DMS114 treated with DMSO at 0.1 percent for 48 hours (cell line): ENCODE measurements at regions not wholly inside any gene's neighbourhood (a gene's known extent, or its start where the extent isn't known, plus 50 kb on each side); places are given as distances from the start of the nearest gene placed in this dataset.

Experiments used
- DNase-seq: peaks from one replicate; lab custom pipeline; 2025; ENCODE audit not compliant: unreplicated experiment; lab: John Stamatoyannopoulos, UW

GRCh38 chr6:137751768-137752560, 115.1 kb upstream of the TNFAIP3 start:
- no peak for DNase-seq

- DNase-seq: no peak
Observed at GRCh38 chr6:137754366-137754765, 112.7 kb upstream of the TNFAIP3 start.

- DNase-seq: no peak
Observed at GRCh38 chr6:137754866-137755265, 112.2 kb upstream of the TNFAIP3 start.

DNA sequence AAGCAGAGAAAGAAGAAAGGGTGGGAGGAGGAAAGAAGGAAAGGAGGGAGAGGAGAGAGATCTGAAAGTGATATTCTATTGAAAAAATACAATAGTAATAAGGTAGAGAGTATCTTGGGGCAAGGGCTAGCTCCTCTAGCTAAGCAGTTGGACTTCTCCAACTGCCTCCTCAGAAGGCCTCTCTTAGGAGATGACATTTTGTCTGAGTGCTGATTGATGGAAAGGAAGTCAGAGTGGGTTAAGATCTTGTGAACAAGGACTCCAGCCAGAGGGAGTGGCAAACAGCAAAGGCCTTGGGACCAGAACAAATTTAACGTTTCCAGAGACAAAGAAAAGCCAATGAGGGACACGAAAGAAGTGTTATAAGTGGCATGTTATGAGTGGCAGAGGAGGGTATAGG, 111.8 kb upstream of the TNFAIP3 start:
- DNase-seq: no peak

DNA sequence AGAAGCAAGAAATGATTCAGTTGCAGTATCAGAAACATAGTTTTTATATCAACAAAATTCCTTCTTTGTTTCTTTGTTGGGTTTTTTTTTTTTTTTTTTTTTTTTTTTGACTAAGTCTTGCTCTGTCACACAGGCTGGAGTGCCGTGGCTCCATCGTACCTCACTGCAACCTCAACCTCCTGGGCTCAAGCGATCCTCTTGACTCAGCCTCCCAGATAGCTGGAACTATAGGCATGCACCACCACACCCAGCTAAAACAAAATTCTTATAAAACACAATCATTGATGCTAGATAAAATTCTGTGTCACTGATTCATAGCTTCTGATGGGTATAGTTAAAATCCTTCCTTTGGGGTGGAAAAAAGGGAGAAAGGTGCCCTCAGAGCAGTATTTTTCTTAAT, 110.3 kb upstream of the TNFAIP3 start:
- DNase-seq: no peak

GRCh38 chr6:137758661-137759060, 108.4 kb upstream of the TNFAIP3 start:
- no peak for DNase-seq

DNA sequence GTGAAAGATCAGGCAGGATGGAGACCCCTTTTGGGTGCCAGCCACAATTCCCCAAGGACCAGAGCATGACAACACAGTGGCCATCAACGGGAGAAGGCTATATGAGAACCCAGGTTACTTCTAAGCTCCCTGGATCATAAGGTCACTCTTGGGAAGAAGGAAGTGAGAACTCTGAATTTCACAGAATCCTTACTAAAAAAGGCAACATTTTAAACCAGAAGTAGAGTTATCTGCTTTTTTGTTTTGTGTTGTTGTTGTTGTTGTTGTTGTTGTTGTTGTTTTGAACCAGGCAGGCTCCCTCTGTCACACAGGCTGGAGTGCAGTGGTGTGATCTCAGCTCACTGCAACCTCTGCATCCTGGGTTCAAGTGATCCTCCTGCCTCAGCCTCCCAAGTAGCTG, 107.4 kb upstream of the TNFAIP3 start:
- DNase-seq: no peak

DNA sequence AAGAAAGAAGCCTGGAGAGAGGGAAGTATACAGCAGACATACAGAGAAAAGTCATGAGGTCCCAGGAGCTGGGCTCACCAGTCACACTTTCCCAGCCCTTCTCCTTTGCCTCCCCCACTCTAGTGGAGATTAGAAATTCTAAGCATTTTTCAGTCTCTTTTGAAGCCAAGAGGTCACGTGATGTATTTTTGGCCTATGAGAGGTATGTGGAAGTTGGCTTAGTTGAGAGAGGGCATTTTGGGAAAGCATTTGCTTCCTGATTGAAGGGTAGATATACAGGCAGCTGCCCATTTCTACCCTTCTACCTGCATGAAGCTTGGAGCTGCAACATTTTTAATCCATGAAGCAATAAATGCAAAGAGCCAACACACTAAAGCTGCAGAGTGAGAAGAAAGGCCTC, 106.0 kb upstream of the TNFAIP3 start:
- DNase-seq: no peak

DNA sequence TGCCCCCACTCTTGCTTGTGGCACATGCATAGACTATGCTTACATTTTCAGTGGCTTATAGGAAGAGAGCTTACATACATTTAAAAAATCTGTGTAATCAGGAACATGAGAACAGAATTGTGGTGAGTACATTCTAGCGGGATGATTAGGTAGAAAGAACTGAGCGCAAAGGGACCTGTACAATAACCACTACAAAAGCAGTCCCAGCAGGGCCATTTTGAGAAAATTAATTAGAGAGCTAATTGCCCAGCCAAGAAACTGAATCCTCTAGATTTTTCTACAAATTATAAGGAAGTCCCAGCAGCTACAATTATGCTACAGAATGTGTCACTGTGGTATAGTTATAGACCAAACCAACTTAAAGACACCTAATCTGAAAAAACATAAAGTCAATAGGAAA, 105.6 kb upstream of the TNFAIP3 start:
- DNase-seq: no peak

GRCh38 chr6:137762168-137763090, 104.6 kb upstream of the TNFAIP3 start:
- DNase-seq: no peak

- DNase-seq: no peak
Observed at GRCh38 chr6:137763436-137763835, 103.6 kb upstream of the TNFAIP3 start.

GRCh38 chr6:137763886-137764285, 103.2 kb upstream of the TNFAIP3 start:
- DNase-seq: no peak

GRCh38 chr6:137764464-137764863, 102.6 kb upstream of the TNFAIP3 start:
- DNase-seq: no peak

GRCh38 chr6:137765059-137765458, 102.0 kb upstream of the TNFAIP3 start:
- no peak for DNase-seq

- no peak for DNase-seq
Observed at GRCh38 chr6:137766596-137767370, 100.3 kb upstream of the TNFAIP3 start.

- DNase-seq: no peak
Observed at GRCh38 chr6:137767465-137767864, 99.6 kb upstream of the TNFAIP3 start.

DNA sequence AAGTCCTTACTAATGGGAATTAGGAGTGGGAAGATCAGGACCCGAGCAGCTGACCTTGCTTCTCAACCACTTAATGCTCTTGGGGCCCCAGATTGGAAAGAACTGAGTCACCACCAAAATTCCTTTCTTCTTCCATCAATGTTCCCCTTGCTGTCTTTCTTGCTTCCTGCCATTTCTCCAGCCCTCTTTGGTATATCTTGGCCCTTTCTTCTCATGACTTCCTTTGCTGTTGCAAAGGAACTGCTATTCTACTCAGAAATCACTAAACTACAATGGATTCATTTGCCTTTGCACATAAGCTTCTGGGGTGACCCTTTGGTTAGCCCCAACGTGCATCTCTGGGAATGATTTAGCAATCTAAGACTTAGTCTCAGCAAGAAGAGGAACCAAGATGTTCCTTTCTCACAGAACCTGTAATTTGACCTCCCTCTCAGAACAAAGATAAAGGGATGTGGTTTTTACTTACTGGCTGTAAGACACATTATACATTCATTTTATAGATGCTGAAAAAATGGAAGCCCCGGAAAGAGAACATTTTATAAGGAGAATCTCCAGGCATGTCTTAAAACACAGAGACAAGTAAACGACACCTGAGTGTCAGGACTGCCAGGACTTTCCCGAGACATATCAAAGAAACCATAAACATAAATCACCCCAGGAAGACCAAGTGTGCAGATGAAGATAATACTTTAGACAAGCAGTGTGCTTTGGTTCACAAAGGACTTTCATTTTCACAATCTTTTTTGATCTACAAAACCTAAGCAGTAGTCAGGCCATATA, 99.0 kb upstream of the TNFAIP3 start:
- no peak for DNase-seq

GRCh38 chr6:137768935-137769334, 98.1 kb upstream of the TNFAIP3 start:
- no peak for DNase-seq

GRCh38 chr6:137769797-137770362, 97.2 kb upstream of the TNFAIP3 start:
- no peak for DNase-seq

GRCh38 chr6:137772541-137773250, 94.4 kb upstream of the TNFAIP3 start:
- no peak for DNase-seq
